SK-N-MC (cell line): ENCODE measurements at regions not wholly inside any gene's neighbourhood (a gene's known extent, or its start where the extent isn't known, plus 50 kb on each side); places are given as distances from the start of the nearest gene placed in this dataset.

ENCODE experiments used
- EZH2 ChIP-seq: fragments of 200-600 bp; sonication (generic); IDR thresholded peaks from one replicate; pipeline ENCODE4 v1.6.1; 2017; ENCODE audit warnings: antibody characterized with exemption
- POLR2AphosphoS5 ChIP-seq: IDR thresholded peaks from 2 replicates; pipeline ENCODE4 v1.6.1; 2012; ENCODE audit warnings: mild to moderate bottlenecking, low read depth, low read length, borderline replicate concordance

- TF ChIP-seq POLR2AphosphoS5 (no peak), EZH2 (no peak)
These were observed 66.5 kb upstream of the GPR149 start for GRCh38 chr3:154496540-154496939.
